ENCODE measurements at regions not wholly inside any gene's neighbourhood (a gene's known extent, or its start where the extent isn't known, plus 50 kb on each side); places are given as distances from the start of the nearest gene placed in this dataset.
A peak's percentile ranks its signal among the peaks of the same experiment; 100 is the strongest.

- Mint-ChIP-seq H3K36me3 (no peaks in the 10 kb centered on the region), H3K4me3 (no peak overlapping the region), H3K27ac (no peak overlapping the region), H3K4me1 (no peaks in the 10 kb centered on the region), H3K9me3 (peaks cover 8% of the 10 kb centered on the region)
- DNase-seq (ENCODE audit: low spot score in 2 of 2) (no peak), ATAC-seq (no peak)
Measured at GRCh38 chr15:62218841-62219240, 53.8 kb upstream of the C2CD4B start.

GRCh38 chr15:62219799-62220198, 54.7 kb upstream of the C2CD4B start:
- H3K4me1 Mint-ChIP-seq = no peaks in the 10 kb centered on the region
- no peak for DNase-seq (ENCODE audit: low spot score in 2 of 2)

GRCh38 chr15:62223020-62223419, 57.9 kb upstream of the C2CD4B start:
- no peak overlapping the region for H3K27ac Mint-ChIP-seq
- ATAC-seq = no peak

More at GRCh38 chr15:62219799-62220198, 54.7 kb upstream of the C2CD4B start:
- H3K27ac Mint-ChIP-seq = no peak overlapping the region
- H3K9me3 Mint-ChIP-seq = peaks cover 8% of the 10 kb centered on the region
- H3K4me3 Mint-ChIP-seq = no peak overlapping the region
- no peaks in the 10 kb centered on the region for H3K36me3 Mint-ChIP-seq
- ATAC-seq = no peak

GRCh38 chr15:62228604-62229003, 63.5 kb upstream of the C2CD4B start:
- H3K9me3 Mint-ChIP-seq = peaks cover 4% of the 10 kb centered on the region

More at GRCh38 chr15:62223020-62223419, 57.9 kb upstream of the C2CD4B start:
- Mint-ChIP-seq H3K9me3 (no peaks in the 10 kb centered on the region), H3K4me3 (no peak overlapping the region), H3K36me3 (no peaks in the 10 kb centered on the region), H3K4me1 (no peaks in the 10 kb centered on the region)
- no peak for DNase-seq (ENCODE audit: low spot score in 2 of 2)

GRCh38 chr15:62231856-62232255, 66.8 kb upstream of the C2CD4B start:
- H3K4me3 Mint-ChIP-seq = no peak overlapping the region
- no peaks in the 10 kb centered on the region for H3K4me1 Mint-ChIP-seq
- H3K36me3 Mint-ChIP-seq = no peaks in the 10 kb centered on the region
- H3K27ac Mint-ChIP-seq = no peak overlapping the region
- DNase-seq (ENCODE audit: low spot score in 2 of 2) = no peak
- peaks cover 4% of the 10 kb centered on the region for H3K9me3 Mint-ChIP-seq
- no peak for ATAC-seq

More at GRCh38 chr15:62228604-62229003, 63.5 kb upstream of the C2CD4B start:
- Mint-ChIP-seq H3K27ac (no peak overlapping the region), H3K4me1 (no peaks in the 10 kb centered on the region), H3K36me3 (no peaks in the 10 kb centered on the region), H3K4me3 (no peak overlapping the region)
- ATAC-seq (peak; percentile 74), DNase-seq (ENCODE audit: low spot score in 2 of 2) (no peak)

GRCh38 chr15:62240121-62241096, 75.3 kb upstream of the C2CD4B start:
- no peak for ATAC-seq
- H3K9me3 Mint-ChIP-seq = peaks cover 2% of the 10 kb centered on the region

GRCh38 chr15:62241135-62241770, 76.2 kb upstream of the C2CD4B start:
- H3K4me1 Mint-ChIP-seq = peaks cover 4% of the 10 kb centered on the region
- no peak overlapping the region for H3K27ac Mint-ChIP-seq
- no peak overlapping the region for H3K4me3 Mint-ChIP-seq
- H3K9me3 Mint-ChIP-seq = peaks cover 2% of the 10 kb centered on the region
- ATAC-seq (no peak), DNase-seq (ENCODE audit: low spot score in 2 of 2) (no peak)
- H3K36me3 Mint-ChIP-seq = no peaks in the 10 kb centered on the region

More at GRCh38 chr15:62240121-62241096, 75.3 kb upstream of the C2CD4B start:
- no peak overlapping the region for H3K4me3 Mint-ChIP-seq
- DNase-seq (ENCODE audit: low spot score in 2 of 2) = no peak
- H3K4me1 Mint-ChIP-seq = peaks cover 4% of the 10 kb centered on the region
- H3K36me3 Mint-ChIP-seq = no peaks in the 10 kb centered on the region
- H3K27ac Mint-ChIP-seq = no peak overlapping the region

- Mint-ChIP-seq H3K27ac (peak overlapping the region; percentile 50), H3K9me3 (peaks cover 2% of the 10 kb centered on the region), H3K4me3 (no peak overlapping the region), H3K36me3 (no peaks in the 10 kb centered on the region), H3K4me1 (peaks cover 4% of the 10 kb centered on the region)
- DNase-seq (ENCODE audit: low spot score in 2 of 2) (no peak), ATAC-seq (no peak)
Measured at GRCh38 chr15:62242999-62243398, 77.9 kb upstream of the C2CD4B start.

GRCh38 chr15:62244762-62245161, 79.7 kb upstream of the C2CD4B start:
- Mint-ChIP-seq H3K27ac (no peak overlapping the region), H3K4me1 (peaks cover 4% of the 10 kb centered on the region), H3K36me3 (no peaks in the 10 kb centered on the region), H3K4me3 (no peak overlapping the region), H3K9me3 (no peaks in the 10 kb centered on the region)
- DNase-seq (ENCODE audit: low spot score in 2 of 2) (no peak), ATAC-seq (no peak)

GRCh38 chr15:62248277-62248984, 83.3 kb upstream of the C2CD4B start:
- Mint-ChIP-seq H3K27ac (no peak overlapping the region), H3K4me3 (no peak overlapping the region), H3K4me1 (peaks cover 3% of the 10 kb centered on the region), H3K9me3 (no peaks in the 10 kb centered on the region), H3K36me3 (no peaks in the 10 kb centered on the region)
- ATAC-seq (no peak), DNase-seq (ENCODE audit: low spot score in 2 of 2) (no peak)

- ATAC-seq (no peak), DNase-seq (ENCODE audit: low spot score in 2 of 2) (no peak)
Measured at GRCh38 chr15:62249501-62249900, 84.4 kb upstream of the C2CD4B start.

GRCh38 chr15:62250186-62250585, 85.1 kb upstream of the C2CD4B start:
- no peaks in the 10 kb centered on the region for H3K9me3 Mint-ChIP-seq
- no peak for ATAC-seq
- H3K4me1 Mint-ChIP-seq = peaks cover 19% of the 10 kb centered on the region
- DNase-seq (ENCODE audit: low spot score in 2 of 2) = no peak
- no peak overlapping the region for H3K4me3 Mint-ChIP-seq
- no peaks in the 10 kb centered on the region for H3K36me3 Mint-ChIP-seq
- H3K27ac Mint-ChIP-seq = no peak overlapping the region

More at GRCh38 chr15:62249501-62249900, 84.4 kb upstream of the C2CD4B start:
- Mint-ChIP-seq H3K4me1 (peaks cover 12% of the 10 kb centered on the region), H3K9me3 (no peaks in the 10 kb centered on the region), H3K36me3 (no peaks in the 10 kb centered on the region), H3K27ac (no peak overlapping the region), H3K4me3 (no peak overlapping the region)

- Mint-ChIP-seq H3K9me3 (no peaks in the 10 kb centered on the region), H3K4me1 (peaks cover 22% of the 10 kb centered on the region), H3K36me3 (no peaks in the 10 kb centered on the region), H3K4me3 (no peak overlapping the region), H3K27ac (no peak overlapping the region)
- ATAC-seq = no peak
- DNase-seq (ENCODE audit: low spot score in 2 of 2) = no peak
Measured at GRCh38 chr15:62250978-62251377, 85.9 kb upstream of the C2CD4B start.

GRCh38 chr15:62253294-62253693, 88.2 kb upstream of the C2CD4B start:
- Mint-ChIP-seq H3K4me3 (no peak overlapping the region), H3K9me3 (no peaks in the 10 kb centered on the region), H3K36me3 (no peaks in the 10 kb centered on the region), H3K4me1 (peaks cover 22% of the 10 kb centered on the region), H3K27ac (no peak overlapping the region)
- no peak for ATAC-seq
- no peak for DNase-seq (ENCODE audit: low spot score in 2 of 2)

Data from stimulated activated effector memory CD8-positive, alpha-beta T cell treated with anti-CD3 and anti-CD28 coated beads, Interleukin-12 subunit alpha, Interleukin-12 subunit beta, amount 100 ng/mL, for 72 hours (primary cell).